KOPT-K1 (cell line): ENCODE measurements at regions not wholly inside any gene's neighbourhood (a gene's known extent, or its start where the extent isn't known, plus 50 kb on each side); places are given as distances from the start of the nearest gene placed in this dataset.
A peak's percentile ranks its signal among the peaks of the same experiment; 100 is the strongest.

Source experiments
- H3K27ac ChIP-seq: fragments of 200-600 bp; sonication (generic); 2 replicates; pipeline ENCODE4 v1.5.1; 2016; ENCODE audit warnings: antibody characterized with exemption, mild to moderate bottlenecking, low read depth, low read length; ENCODE audit not compliant: poor library complexity, severe bottlenecking
- H3K36me3 ChIP-seq: fragments of 200-600 bp; sonication (generic); 2 replicates; pipeline ENCODE4 v1.5.1; 2017; ENCODE audit warnings: antibody characterized with exemption, mild to moderate bottlenecking, low read length, moderate library complexity; ENCODE audit not compliant: insufficient read depth
- H3K9me3 ChIP-seq: fragments of 200-600 bp; sonication (generic); 2 replicates; pipeline ENCODE4 v1.5.1; 2017; ENCODE audit warnings: antibody characterized with exemption, low read length, mild to moderate bottlenecking; ENCODE audit not compliant: insufficient read depth, poor library complexity, severe bottlenecking

DNA sequence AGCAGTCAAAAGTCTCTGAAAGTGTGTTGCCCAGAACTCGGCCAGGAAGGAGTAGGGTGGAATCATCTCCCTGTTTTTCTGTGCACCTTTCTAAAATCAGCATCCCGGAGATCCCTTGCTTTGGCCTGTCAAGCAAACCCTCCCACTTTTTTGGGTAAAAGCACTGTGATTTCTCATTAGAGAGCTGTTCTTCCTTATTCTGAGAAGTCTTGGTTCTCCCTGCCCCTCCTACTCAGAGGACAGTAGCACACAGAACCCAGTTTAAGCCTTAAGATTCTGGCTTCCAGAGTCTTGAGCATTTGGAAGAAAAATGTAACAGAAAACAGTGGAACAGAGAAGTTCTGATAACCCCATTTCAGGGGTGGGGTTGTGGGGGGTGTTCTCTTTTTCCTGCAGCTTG is 52.6 kb upstream of the KATNAL1 start:
- peaks cover 67% of the 10 kb centered on the region for H3K36me3 ChIP-seq
- H3K27ac ChIP-seq, result no peak overlapping the region
- H3K9me3 ChIP-seq, result no peaks in the 10 kb centered on the region

GRCh38 chr13:30360586-30360985 is 53.2 kb upstream of the KATNAL1 start:
- peaks cover 73% of the 10 kb centered on the region for H3K36me3 ChIP-seq
- H3K27ac ChIP-seq, result no peak overlapping the region
- no peaks in the 10 kb centered on the region for H3K9me3 ChIP-seq

DNA sequence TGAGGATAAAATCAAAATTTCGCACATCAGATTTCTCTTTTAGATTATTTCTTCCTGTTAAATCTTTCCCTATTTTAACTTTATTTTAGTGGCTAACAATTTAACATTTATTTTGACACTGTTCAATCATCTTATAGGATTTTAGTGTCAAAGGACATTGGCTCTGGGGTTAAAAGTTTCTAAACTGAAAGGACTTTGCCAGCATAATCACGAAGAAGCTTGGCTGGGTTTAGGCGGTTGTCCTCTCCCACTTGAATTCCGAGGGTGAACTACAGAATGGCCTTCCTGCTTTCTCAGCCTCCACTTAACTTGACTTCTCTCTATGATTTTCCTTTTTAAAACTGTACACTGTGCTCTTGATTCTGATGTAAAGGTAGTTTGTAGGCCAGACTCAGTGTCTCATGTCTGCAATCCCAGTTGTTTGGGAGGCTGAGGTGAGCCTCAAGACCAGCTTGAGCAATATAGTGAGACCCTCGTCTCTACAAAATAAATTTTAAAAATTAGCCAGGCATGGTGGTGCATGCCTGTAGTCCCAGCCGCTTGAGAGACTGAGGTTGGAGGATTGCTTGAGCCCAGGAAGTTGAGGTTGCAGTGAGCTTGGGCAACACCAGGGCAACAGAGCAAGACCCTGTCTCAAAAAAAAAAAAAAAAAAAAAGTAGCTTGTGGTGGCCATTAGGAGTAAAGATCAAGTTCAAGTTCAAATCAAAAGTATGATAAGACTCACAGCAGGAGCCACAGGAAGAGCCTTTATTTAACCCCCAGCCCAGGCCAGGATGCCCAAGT is 54.8 kb upstream of the KATNAL1 start:
- Histone ChIP-seq H3K27ac (peak overlapping the region; percentile 20), H3K9me3 (no peaks in the 10 kb centered on the region), H3K36me3 (peaks cover 80% of the 10 kb centered on the region)

DNA sequence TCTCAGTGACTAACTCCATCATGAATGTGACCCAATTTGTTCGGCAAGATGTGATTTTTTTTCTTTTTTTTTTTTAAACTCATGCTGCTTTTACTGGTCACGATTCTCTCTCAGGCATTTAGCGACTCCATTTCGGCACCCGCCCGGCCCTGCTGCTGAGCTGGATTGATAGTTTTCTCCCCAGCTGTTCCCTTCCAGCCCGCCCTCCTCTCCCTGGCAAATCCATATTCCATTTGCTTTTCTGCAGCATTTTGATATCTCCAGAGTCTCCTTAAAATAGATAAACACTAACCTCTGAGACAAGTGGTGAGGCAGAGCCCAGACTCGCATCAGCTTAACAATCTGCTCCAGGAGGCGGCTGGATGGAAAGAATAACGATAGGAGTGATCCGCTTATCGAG is 55.5 kb upstream of the KATNAL1 start:
- no peaks in the 10 kb centered on the region for H3K9me3 ChIP-seq
- H3K36me3 ChIP-seq, result peaks cover 80% of the 10 kb centered on the region
- H3K27ac ChIP-seq, result peak overlapping the region; percentile 20

- Histone ChIP-seq H3K9me3 (no peaks in the 10 kb centered on the region), H3K36me3 (peaks cover 84% of the 10 kb centered on the region), H3K27ac (peak overlapping the region; percentile 11)
Observed at GRCh38 chr13:30363725-30364124, 56.4 kb upstream of the KATNAL1 start.

DNA sequence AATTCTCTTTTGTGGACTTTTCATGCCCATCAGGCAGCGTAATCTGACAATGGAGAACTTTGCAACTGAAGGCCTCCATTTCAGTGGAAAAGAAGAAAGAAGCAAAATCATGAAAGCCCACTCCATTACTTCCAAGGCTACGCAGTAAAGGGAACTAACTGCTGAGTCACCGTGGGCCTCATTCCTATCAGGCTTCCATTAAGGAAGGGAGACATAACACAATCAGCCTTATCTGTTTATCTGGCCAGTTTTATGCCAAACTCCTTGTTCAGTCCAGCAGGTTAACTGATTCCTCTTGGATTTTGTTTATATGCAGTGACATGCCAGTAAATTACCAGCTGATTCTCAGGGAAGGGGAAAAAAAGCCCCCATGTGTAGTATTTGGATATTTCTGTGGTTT is 56.8 kb upstream of the KATNAL1 start:
- H3K36me3 ChIP-seq, result peaks cover 88% of the 10 kb centered on the region
- H3K27ac ChIP-seq, result peak overlapping the region; percentile 11
- H3K9me3 ChIP-seq, result no peaks in the 10 kb centered on the region

DNA sequence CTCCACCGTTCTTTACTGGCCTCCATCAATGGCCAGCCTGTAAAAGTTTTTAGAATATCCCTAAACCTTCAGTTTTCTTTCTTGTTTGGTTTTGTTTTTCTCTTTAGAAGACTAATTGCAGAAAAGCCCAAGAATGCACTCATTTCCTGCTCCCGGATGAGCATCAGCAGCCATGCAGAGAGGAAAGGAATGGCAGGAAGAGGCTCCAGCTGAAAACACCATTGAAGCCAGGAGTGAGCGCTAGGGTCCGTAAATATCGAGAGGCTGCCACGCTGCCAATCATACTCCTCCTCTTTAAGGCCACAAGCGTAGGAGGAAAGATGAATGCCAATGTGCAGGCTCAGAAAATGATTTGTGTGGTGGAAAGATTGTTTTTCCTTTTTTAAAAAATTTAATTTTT is 57.4 kb upstream of the UBE2L5 start:
- peak overlapping the region; percentile 11 for H3K27ac ChIP-seq
- peaks cover 87% of the 10 kb centered on the region for H3K36me3 ChIP-seq
- no peaks in the 10 kb centered on the region for H3K9me3 ChIP-seq

DNA sequence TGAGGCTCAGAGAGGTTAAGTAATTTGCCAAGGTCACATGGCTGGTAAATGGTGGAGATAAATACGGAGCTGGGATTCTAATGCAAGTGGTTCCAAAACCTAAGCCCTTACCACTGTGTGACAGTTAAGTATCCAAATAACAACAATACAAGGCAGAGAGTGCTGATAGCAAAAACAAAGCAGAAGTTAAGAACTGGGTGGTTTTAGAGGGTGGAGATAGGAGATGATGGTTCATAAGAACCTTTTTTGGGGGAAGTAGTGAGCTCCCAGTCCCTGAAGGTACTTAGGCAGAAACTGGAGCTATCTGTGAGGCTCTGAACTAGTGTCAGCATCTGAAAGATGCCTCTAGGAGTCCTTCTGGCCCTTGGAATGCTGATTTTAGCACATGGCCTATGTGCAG is 56.2 kb upstream of the UBE2L5 start:
- Histone ChIP-seq H3K27ac (peak overlapping the region; percentile 13), H3K36me3 (peaks cover 87% of the 10 kb centered on the region), H3K9me3 (no peaks in the 10 kb centered on the region)

DNA sequence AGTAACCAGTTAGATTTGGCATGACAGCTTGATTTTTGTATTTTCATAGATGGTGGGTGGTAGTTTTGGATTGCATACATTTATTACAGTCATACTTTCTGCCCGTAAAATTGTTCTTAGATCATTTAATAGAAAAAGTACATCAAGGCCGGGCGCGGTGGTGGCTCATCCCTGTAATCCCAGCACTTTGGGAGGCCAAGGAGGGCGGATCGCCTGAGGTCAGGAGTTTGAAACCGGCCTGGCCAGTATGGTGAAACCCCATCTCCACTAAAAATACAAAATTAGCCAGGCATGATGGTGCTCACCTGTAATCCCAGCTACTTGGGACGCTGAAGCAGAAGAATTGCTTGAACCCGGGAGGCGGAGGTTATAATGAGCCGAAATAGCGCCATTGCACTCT is 55.0 kb upstream of the UBE2L5 start:
- H3K36me3 ChIP-seq, result peaks cover 79% of the 10 kb centered on the region
- H3K27ac ChIP-seq, result no peak overlapping the region
- H3K9me3 ChIP-seq, result no peaks in the 10 kb centered on the region

DNA sequence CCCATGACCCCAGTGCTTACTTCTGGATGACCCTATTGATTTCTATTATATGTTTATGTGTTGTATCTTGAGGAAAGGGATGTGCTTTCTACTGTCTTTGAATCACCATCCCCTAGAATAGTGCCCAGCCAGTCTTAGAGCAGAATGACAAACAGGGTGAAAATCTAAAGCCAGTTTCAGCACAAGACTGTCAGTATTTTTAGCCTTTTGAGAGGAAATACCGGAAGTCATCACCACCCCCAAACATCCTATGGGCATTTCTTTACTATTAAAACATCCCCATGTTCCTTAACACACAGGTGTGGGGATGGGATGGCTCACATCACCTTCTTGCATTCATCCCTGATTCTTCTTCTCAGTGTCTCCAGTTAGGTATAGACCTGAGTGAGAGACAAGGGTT is 52.1 kb upstream of the UBE2L5 start:
- Histone ChIP-seq H3K9me3 (no peaks in the 10 kb centered on the region), H3K36me3 (peaks cover 54% of the 10 kb centered on the region), H3K27ac (peak overlapping the region; percentile 98)

DNA sequence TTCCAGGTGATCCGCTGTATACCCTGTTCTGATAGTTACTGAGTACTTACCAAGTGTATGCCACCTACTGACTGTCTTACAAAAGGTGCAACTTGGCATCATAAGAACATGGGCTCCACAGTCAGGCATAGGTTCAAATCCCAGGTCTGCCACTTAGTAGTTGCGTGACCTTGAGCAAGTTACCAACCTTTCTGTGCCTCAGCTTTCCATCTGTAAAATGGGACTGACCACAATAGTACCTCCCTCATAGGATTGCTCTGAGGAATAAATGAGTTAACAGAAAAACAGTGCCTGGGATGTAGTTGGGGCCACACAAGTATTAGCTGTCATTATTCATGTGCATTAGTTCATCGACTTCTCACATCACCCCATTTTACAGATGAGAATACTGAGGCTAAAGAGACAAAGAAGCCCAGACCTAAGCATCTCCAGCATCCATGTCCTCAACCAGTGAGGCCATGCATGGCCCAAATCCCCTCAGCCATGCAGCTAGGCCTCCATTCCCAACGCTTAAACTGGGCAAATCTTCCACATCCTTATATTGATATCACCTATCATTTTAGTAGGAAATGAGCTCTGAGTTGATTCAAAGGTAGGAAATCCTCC is 51.3 kb upstream of the UBE2L5 start:
- peak overlapping the region; percentile 98 for H3K27ac ChIP-seq
- peaks cover 45% of the 10 kb centered on the region for H3K36me3 ChIP-seq
- H3K9me3 ChIP-seq, result no peaks in the 10 kb centered on the region

- H3K27ac ChIP-seq, result peak overlapping the region; percentile 98
- peaks cover 38% of the 10 kb centered on the region for H3K36me3 ChIP-seq
- H3K9me3 ChIP-seq, result no peaks in the 10 kb centered on the region
Observed at GRCh38 chr13:30371649-30372265, 50.5 kb upstream of the UBE2L5 start.
